PC-3 (cell line): ENCODE measurements at regions not wholly inside any gene's neighbourhood (a gene's known extent, or its start where the extent isn't known, plus 50 kb on each side); places are given as distances from the start of the nearest gene placed in this dataset.

ENCODE experiments used
- EZH2 ChIP-seq: fragments of 300-600 bp; sonication (generic); IDR thresholded peaks from one replicate; pipeline ENCODE4 v1.6.1; 2017; ENCODE audit warnings: antibody characterized with exemption, mild to moderate bottlenecking, low read length; ENCODE audit not compliant: unreplicated experiment
- EZH2phosphoT487 ChIP-seq: fragments of 300-600 bp; sonication (generic); IDR thresholded peaks from 2 replicates; pipeline ENCODE4 v1.6.1; 2018; ENCODE audit warnings: mild to moderate bottlenecking, antibody characterized with exemption, low read length, borderline replicate concordance
- TF ChIP-seq, protein P1 (sequence below): fragments of 300-600 bp; sonication (generic); conservative IDR thresholded peaks from 2 replicates; pipeline ENCODE4 v1.5.1; 2017; ENCODE audit warnings: antibody characterized with exemption, low read depth, mild to moderate bottlenecking, low read length

DNA sequence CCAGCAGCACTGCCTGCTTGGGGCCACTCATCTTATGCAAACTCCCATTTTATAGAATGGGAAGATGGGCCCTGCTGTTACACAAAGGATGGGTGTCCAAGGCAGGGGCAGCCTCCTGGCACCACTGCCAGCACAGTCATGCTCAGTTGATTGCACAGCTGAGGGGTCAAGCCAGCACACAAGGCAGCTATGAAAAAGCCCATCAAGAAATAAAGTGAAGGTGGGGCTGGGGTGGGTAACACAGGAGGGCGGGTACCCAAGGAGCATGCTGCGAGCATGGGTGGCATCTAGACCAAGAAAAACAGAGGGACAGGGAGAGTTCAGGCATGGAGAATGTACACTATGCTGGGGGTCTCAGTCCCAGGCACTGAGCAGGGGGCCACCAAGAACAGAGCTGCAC lies 74.7 kb upstream of the UNC5B start:
- TF ChIP-seq, protein P1, sequence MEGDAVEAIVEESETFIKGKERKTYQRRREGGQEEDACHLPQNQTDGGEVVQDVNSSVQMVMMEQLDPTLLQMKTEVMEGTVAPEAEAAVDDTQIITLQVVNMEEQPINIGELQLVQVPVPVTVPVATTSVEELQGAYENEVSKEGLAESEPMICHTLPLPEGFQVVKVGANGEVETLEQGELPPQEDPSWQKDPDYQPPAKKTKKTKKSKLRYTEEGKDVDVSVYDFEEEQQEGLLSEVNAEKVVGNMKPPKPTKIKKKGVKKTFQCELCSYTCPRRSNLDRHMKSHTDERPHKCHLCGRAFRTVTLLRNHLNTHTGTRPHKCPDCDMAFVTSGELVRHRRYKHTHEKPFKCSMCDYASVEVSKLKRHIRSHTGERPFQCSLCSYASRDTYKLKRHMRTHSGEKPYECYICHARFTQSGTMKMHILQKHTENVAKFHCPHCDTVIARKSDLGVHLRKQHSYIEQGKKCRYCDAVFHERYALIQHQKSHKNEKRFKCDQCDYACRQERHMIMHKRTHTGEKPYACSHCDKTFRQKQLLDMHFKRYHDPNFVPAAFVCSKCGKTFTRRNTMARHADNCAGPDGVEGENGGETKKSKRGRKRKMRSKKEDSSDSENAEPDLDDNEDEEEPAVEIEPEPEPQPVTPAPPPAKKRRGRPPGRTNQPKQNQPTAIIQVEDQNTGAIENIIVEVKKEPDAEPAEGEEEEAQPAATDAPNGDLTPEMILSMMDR = no peak
- no peak for TF ChIP-seq EZH2phosphoT487
- no peak for TF ChIP-seq EZH2
